HCEC 1CT (cell line): ENCODE measurements at regions not wholly inside any gene's neighbourhood (a gene's known extent, or its start where the extent isn't known, plus 50 kb on each side); places are given as distances from the start of the nearest gene placed in this dataset.
A peak's percentile ranks its signal among the peaks of the same experiment; 100 is the strongest.
"Not testable (repeated sequence)": the region's sequence is repeated elsewhere in the genome, so short reads cannot be mapped to it uniquely, and the experiment has no call there.

Experiments
- DNase-seq: peaks from one replicate; pipeline ENCODE4 v3.0.0-alpha.2; 2017

DNA sequence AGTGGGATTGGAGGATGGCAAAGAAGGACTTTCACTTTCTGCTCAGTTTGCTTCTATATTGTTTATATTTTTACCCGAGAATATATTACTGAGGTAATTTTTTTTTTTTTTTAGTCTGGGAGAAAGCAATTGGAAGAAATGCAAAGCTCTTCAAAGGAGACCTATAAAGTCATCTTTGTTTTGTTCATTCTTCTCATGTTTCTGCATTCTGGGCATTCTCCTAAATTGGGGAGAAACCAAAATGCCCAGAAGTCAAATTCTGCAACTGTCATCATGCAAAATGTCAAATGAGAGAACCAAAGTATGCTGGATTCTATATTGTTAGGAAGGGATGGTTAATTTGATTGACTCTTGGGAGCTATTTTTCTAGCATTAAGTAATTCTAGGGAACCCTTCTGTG is 168.3 kb upstream of the TSC22D2 start:
- no peak for DNase-seq

DNA sequence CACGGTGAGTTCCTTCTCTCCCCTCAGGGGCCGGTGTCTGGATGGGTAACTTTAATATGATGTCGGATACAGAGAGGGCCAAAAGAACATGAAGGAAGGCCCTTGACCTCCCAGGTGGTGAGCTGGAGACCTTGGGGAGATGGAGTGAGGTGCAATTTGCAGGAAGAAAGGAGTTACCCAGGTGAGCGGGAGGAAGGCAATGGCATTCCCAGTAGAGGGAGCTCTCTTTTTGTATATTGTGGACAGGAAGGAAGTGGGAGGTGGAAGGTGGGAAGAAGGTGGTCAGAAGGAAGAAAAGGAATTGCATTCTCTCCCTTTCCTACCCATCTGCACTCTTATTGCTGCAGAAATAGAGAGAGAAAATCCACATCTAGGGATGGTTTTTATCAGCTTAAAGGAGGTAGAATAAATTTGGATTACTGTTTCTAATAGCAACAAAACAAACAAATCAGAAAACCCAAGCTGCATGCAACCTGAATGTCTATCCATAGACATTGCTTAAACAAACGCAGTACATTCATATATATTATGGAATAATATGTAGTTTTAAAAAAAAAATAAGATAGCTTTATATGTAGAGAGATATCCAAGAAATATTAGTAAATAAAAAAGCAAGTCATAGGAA is 169.0 kb upstream of the TSC22D2 start:
- no peak for DNase-seq

DNA sequence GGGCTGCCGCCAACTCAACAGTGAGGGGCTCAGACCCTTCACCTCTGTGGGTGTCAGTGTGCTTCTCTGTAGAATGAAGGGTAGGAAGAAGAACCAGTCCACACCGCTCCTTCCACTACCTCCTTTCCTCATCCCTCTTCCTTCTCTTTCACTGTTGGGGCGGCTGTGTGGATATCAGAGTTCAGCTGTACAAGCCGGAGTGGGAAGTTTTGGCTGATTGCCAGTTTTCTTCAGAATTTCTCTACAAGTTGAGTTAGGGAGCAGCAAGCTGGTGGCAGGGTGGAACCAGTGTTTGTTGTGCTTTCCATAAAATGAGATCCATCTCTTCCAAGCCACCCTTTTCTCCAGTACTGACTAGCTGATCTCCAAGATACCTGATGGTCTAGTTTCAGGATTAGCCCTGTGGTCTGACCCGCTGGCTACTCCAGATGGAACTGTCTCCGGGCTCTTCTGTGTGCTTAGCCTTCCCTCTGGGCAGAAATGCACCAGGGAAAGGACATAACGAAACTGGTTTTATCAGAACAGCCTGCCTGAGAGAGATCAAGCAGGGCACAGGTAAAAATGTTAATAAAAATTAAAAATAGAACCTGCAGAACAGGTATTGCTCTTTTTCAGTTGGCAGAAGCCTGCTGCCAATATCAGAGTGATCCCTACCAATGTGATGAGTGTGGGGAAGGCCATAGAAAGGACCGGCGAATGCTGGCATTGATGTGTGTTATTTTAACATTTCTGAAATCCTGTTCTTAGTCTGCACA is 169.9 kb upstream of the TSC22D2 start:
- no peak for DNase-seq

DNA sequence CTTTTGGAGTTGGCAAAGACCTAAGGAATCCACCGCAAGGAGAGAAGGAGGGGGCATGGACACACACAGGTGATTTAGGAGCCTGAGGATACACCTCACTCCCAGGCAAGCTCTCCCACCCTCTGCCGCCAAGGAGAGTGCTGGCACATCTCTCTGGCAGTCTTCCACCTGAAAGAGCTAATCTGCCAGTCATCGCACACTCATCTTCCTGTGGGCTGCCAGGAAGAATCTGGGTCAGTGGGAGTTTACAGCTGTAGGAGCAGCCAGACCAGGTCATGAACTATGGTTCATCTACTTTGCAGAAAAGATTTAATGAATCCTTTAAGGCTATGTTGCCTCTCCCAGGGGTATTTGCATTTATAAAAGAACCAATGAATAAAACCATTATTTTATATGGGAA is 170.6 kb upstream of the TSC22D2 start:
- peak; percentile 71 for DNase-seq

DNA sequence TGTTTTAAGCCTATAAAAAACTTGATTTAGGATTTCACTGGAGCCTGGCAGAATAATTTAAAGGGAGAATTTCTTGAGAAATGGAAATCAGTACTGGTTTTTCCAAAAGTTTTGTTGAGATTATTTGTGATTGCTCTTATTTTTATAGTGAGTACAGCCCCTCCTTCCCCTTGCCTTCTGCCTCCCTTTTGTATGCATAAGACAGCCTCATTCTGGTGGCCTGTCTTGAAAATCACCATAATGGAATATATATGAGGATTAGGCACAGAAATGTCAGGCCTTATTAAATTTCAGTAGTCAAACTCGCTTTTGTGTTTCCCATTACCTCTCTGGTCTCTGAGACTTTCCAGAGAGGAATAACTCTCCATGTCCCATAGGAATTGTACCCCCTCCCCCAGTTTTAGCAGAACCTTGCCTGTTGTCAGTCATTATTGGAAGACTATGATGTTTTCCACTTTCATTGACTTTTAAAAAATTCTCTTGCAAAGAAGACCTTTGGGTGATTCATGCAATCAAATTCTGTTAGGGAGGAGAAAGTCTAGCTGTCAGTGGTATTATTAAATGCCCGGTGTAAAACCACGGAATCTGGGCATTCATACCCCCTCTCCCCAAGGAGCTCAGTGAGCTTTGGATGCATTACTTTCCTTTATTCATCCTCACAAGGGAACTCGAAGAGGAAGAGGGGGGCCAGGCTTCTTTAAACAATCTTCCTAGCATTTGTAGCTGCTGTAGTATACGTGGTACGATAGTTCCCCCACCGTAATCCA is 171.6 kb upstream of the TSC22D2 start:
- peak; percentile 41 for DNase-seq

DNA sequence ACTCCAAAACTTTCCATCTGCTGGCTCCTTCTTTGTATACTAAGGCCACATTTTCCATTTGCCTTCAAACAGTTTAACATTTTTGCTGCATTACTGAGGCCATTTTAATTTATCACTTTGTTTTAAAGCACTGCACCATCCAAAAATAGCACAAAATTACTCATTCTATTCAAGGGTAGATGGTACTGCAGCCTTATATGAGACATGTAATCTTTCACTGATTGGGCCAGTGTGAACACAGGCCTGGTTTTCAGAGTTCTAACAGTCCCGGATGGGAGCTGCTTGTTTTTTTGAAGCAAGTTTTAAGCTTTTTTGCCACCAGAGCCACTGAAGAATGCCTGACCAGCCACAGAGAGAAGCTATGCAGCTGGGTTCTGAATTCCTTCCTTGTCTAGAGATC is 172.3 kb upstream of the TSC22D2 start:
- DNase-seq, result peak; percentile 82

DNA sequence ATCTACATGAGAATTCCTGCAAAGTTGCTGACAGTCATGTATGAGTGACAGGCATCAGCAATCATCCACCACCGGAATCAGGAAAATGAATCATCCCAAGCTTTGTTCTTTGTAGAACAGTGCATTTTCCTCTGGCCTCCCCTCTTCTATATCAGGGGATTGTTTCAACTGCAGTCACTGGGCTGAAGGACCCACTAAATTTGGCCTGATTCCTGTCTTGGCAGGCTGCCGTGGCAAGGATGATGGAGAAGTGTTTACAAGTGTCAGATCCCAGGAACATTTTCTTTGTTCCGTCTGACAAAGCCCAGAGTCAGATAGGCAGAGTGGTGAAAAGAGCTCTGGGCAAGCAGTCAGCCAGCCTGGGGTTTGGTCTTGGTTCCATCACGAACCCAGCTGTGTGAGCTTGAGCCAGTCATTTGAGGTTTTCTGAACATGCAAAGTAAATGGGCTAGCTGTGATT is 175.1 kb upstream of the TSC22D2 start:
- no peak for DNase-seq

DNA sequence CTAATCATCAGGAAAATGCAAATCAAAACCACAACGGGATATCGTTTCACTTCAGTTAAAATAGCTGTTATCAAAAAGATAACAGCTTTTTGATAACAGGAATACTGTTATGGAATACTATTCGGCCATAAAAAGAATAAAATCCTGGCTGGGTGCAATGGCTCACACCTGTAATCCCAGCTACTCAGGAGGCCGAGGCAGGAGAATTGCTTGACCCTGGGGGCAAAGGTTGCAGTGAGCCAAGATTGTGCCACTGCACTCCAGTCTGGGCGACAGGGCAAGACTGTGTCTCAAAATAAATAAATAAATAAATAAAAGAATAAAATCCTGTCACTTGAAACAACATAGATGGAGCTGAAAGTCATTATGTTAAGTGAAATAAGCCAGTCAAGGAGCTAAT is 178.1 kb upstream of the TSC22D2 start:
- no peak for DNase-seq

DNA sequence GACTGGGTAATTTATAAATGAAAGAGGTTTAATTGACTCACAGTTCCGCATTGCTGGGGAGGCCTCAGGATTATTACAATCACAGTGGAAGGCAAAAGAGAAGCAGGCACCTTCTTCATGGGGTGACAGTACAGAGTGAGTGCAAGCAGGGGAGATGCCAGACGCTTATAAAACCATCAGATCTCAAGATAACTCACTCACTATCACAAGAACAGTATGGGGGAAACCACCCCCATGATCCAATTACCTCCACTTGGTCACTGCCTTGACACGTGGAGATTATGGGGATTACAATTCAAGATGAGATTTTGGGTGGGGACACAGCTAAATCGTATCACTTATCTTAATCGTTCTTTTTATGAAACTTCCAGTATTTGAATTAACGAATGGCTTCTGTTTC is 179.5 kb upstream of the TSC22D2 start:
- not testable (repeated sequence) for DNase-seq

DNA sequence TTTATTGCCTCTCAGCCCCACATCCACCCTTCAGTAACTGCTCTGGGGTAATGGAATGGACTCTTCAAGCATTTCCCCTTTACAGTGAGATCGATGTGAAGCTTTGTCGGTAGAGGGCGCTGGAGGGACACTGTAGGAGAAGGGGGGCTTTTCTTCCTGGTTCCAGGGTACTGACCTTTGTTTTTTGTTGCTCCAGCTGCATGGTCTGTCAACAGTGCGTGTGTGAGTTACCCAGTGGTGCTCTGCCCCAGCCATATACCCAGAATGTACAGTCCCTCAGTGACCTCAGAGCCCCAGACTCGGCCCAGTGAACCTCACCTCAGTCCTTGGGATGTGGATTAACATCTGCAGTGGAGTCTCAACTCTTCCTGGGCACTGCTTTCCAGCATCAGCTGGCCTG is 180.3 kb upstream of the TSC22D2 start:
- peak; percentile 51 for DNase-seq

DNA sequence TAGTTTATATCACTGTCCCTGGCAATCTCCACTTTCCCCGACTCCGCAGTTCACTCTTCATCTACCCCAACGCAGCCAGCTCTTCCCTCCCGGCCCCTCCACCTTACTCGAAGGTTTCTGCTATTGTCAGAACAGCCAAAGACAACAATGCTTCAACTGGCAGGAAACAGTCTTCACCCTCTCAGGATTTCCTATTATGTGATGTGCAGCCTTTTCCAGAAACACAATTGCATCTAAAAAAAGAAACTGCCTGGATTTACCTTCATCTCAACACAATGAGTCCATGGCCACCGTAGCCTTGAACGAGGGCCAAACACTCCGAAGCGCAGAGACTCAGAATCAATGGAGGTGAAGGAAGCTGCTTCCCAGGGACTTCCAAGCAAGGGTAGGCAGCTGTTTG is 182.1 kb upstream of the TSC22D2 start:
- no peak for DNase-seq

DNA sequence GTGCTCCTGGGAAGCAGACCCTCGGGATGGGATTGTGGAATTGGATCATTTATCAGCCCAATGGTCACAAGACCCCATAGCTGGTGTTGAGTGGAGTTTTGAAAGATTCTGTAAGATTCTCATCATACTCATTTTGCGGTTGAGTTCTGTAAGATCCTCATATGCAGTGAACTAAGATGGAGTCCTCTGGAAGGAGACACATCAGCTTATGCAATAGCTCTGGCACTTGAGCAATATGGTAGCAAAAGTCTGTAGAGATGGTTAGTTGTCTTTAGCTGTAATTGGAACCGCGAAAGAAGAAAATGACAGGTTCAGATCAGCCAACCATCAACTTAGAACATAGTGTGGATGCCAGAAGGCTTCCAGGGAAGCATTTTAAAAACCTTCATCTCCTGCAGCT is 184.5 kb upstream of the TSC22D2 start:
- DNase-seq, result no peak

DNA sequence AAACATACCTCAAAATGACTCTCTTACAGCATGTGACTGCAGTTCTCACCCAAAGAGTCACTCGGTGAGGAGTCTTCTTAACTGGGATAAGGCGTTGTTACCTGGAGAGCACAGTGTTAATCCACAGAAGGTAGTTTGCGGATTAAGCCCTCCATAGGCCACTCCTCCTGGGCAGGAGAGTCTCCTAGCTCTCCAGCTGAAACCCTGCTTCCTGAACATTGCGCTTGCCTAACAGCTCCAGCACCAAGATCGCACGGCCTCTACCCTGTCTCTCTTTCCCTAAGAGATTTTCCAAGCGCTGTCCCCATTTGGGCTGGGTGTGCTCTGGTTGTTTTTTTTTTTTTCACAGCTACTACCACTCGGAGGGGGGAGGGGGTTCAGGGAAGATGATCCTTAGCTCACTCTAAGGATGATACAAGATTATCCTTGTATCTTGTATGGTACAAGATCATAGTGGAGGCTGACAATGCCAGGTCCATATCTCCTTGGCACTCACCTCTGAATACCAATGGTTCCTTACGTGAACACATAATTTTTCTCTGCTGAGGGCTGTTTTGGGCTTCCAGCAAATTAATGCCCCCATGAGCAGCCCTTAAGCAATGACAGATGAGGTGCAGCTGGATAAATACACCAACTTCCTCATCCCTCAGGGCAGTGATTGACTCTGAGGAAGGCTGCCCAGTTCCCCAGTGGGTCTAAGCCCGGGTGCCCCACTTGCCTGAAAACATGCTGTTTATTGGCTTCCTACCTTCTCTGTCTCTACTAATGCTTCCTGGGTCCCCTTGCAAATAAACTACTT is 185.2 kb upstream of the TSC22D2 start:
- DNase-seq, result no peak

DNA sequence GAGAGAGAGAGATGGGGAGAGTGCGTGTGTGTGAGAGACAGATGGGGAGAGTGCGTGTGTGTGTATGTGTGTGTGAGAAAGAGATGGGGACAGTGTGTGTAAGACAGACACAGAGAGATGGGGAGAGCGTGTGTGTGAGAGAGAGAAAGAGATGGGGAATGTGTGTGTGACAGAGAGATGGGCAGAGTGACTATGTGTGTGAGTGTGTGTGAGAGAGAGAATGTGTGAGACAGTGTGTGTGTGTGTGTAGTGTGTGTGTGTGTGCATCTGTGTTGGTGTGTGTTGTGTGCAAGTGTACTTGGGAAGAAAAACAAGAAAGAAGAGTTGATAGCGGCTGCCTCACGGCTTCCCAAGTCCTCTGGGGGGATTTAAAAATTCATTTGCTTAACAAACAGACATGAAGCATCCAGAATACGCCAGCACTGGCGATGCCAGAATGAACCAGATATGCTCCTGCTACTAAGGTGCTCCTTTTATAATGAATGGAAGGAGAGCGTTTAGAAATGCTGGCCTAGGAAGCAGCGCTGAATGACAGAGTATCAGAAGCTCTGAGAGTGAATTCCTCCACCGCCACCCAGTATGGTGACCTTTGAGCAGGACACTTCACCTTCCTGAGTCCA is 186.1 kb upstream of the TSC22D2 start:
- no peak for DNase-seq

DNA sequence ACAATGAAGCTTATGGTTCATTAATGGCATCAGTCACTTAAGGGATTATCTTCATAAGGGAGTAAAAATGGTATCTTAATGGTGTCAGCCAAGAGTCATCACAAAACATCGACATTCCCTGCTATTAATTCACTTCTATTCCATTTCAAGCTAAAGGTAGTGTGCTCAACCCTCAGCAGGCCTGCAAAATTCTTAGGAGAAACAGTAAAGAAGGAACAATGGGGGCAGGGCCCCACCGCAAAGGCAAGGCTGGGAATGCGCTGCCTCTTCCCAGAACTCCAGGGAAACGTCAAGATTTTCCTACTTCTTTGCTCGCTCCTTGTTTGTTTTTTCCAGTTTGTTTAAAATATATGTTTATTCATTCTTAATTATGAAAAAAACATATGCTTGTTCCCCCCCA is 187.3 kb upstream of the TSC22D2 start:
- no peak for DNase-seq

DNA sequence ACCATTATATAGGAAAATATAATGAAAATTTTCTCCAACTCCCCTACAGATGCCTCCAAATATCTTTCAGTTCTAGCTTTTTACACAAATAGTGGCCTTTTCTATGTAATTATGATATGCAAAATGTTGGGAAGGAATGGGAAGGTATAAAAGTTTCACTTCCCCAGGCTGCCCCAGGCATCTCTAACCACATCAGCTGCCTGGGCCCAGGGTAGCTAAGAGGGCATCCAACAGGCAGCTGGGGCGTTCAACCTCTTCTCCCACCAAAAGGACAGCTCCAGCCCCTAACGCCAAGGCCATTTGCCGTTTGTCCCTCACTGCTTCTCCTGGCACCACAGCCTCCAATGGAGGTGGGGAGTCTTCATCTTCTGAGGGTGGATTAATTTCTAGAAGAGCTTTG is 188.1 kb upstream of the TSC22D2 start:
- DNase-seq, result no peak

DNA sequence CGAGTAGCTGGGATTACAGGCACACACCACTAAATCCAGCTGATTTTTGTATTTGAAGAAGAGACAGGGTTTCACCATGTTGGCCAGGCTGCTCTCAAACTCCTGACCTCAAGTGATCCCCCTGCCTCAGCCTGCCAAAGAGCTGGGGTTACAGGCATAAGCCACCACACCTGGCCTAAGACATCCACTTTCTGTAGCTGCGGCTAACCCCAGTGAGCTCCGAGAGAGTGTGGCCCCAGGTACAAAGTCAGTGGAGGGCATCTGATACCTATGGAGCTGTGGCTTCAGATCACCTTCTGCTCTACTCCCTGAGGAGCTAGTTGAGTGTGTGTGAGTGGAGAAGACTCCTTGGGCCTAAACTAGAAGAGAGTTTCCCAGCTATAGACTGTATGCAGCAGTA is 189.3 kb upstream of the TSC22D2 start:
- no peak for DNase-seq

DNA sequence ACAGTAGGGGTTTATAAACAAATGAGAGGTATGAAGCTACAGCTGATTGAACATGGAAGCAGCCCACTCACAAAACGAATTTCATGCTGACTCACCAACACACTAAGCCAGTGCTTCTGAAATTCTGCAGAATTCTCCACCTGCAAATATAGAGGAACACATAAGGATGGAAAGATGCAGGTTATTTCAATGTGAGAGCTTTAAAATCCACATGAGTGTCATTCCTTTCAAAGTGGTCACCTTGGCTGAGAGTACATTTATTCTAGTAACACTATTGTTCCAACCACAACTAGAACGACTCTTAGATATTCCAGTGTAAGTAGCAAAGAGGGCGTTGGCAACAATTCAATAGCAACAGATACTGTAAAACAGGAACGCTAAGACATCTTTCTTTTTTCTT is 189.9 kb upstream of the TSC22D2 start:
- no peak for DNase-seq

DNA sequence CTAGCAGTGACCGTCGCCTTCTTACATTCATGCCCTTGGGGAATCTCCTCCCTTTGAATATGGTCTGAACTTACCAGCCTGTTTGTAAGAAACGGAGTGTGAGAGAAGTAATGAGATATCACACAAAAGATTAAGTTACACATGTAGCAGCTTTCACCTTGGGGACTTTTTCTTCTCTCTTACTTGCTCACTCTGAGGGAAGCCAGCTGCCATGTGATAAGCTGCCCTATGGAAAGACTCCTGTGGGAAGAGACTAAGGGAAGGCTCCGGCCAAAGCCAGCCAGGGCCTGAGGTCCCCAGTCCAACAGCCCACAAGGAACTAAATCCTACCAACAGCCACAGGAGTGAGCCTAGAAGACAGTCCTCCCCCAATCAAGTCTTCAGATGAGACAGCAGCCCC is 190.4 kb upstream of the TSC22D2 start:
- DNase-seq, result no peak

DNA sequence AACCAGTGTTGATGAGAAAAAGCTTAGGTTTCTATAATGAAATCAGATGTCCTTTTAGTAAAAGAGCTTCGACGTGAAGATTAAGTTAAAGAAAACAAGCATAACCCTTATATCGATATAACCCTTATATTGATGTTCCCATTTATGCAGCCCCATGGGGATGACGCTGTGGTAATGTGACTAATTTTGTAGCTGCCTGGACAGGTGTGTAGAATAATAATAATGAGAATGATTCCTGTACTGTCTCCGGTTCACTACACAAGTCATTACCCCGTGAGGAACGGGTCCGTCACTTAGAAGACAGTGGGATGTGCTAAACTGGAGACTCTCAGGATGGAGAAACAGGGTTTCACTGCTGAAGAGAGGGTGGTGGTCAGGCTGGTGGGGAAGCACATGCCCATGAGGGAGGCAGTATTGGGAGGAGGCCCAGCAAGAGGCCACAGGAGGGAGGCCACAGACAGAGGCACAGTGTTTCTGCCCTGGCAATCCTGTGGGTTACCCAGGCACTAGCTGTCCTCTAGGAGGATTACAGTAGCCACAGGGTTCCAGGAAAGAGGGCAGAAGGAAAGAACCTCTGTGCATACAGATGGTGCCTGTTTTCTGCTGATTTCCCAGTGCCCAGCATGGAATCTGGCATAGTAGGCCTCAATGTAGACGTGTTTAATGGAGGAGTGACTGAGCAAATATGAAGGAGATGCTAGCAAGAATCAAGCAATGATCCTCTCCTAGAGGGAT is 191.1 kb upstream of the TSC22D2 start:
- no peak for DNase-seq

DNA sequence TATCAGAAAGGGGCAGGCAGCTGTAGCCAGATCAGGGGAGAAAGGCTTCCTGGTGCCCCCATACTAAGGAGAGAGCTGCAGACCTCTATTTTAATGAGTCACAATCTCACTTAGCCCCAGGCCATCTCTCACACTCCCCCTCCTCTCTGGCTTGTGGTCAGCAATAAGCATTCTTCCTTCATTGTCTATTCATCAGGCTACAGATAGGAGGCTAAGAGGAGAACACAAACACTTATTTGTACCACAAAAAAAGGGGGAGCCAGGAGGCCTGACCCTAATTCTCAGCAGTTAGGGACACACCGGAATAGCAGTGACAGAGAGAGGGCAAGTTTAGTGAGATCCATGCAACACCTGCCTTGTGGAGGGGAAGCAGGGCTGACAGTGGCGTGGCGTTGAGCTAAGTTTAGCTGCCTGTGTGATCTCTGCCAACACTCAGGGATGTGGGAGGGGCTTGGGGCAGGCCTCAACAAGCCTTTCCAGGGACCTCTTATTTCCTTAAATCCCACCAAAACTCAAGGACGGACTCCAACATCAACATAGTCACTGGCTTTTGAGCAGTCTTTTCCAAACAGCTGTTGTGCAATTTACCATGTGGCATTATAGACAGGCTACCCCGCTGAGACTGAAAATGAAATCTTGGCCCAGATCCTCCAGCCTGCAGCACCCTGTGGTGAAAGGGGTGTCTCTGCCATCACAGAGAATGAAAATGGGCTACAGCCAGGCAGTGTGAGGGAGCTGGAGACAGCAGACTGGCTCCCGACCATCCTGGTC is 191.9 kb upstream of the TSC22D2 start:
- no peak for DNase-seq
